22Rv1 (cell line): ENCODE measurements at regions not wholly inside any gene's neighbourhood (a gene's known extent, or its start where the extent isn't known, plus 50 kb on each side); places are given as distances from the start of the nearest gene placed in this dataset.

Source experiments
- ZFX ChIP-seq: fragments of 450-650 bp; IDR thresholded peaks from 2 replicates; pipeline ENCODE4 v1.6.1; 2017; ENCODE audit warnings: antibody characterized with exemption, borderline replicate concordance
- TF ChIP-seq, protein P1 (sequence below): fragments of 450-650 bp; IDR thresholded peaks from 2 replicates; pipeline ENCODE4 v1.5.1; 2017; ENCODE audit warnings: mild to moderate bottlenecking

DNA sequence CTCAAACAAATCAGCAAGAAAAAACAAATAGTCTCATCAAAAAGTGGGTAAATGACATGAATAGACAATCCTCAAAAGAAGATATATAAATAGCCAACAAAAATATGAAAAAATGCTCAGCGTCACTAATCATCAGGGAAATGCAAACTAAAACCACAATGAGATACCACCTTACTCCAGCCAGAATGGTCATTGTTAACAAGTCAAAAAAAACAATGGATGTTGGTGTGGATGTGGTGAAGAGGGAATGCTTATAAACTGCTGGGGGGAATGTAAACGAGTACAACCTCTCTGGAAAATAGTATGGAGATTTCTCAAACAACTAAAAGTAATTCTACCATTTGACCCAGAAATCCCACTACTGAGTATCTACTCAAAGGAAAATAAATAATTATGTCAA lies 239.2 kb upstream of the RFC3 start:
- TF ChIP-seq, protein P1, sequence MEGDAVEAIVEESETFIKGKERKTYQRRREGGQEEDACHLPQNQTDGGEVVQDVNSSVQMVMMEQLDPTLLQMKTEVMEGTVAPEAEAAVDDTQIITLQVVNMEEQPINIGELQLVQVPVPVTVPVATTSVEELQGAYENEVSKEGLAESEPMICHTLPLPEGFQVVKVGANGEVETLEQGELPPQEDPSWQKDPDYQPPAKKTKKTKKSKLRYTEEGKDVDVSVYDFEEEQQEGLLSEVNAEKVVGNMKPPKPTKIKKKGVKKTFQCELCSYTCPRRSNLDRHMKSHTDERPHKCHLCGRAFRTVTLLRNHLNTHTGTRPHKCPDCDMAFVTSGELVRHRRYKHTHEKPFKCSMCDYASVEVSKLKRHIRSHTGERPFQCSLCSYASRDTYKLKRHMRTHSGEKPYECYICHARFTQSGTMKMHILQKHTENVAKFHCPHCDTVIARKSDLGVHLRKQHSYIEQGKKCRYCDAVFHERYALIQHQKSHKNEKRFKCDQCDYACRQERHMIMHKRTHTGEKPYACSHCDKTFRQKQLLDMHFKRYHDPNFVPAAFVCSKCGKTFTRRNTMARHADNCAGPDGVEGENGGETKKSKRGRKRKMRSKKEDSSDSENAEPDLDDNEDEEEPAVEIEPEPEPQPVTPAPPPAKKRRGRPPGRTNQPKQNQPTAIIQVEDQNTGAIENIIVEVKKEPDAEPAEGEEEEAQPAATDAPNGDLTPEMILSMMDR: no peak
- TF ChIP-seq ZFX: no peak
